CD4-positive, alpha-beta T cell (primary cell): ENCODE measurements at regions not wholly inside any gene's neighbourhood (a gene's known extent, or its start where the extent isn't known, plus 50 kb on each side); places are given as distances from the start of the nearest gene placed in this dataset.

Source experiments
- ATAC-seq: fragments of 200-7000 bp; cut with Tn5 transposase; one replicate; pipeline ENCODE4 v1.10.0; 2022; ENCODE audit warnings: mild to moderate bottlenecking; ENCODE audit not compliant: poor library complexity
- CTCF ChIA-PET: fragments of 350-600 bp; sonication (Branson Sonifier 250); formaldehyde crosslinking; loops from one replicate; lab custom pipeline; 2021; ENCODE audit warnings: antibody characterized with exemption, inconsistent platforms; lab: Charles Lee
- POLR2A ChIA-PET: fragments of 350-600 bp; sonication (Branson Sonifier 250); formaldehyde crosslinking; loops from one replicate; lab custom pipeline; 2021; ENCODE audit warnings: antibody characterized with exemption, inconsistent platforms; lab: Charles Lee
- DNase-seq, 14 experiments: peaks; one replicate each; pipeline ENCODE4 v3.0.0-alpha.2; 2013 to 2020; ENCODE audit warnings: mixed read lengths in 2 of 14
- H3K27ac ChIP-seq, 2 donors: one replicate each; pipeline versions ENCODE4 v1.5.1 to v1.7.0; 2013; ENCODE audit warnings: low read length in 2 of 2, low read depth in 1 of 2, mild to moderate bottlenecking in 1 of 2
- H3K27me3 ChIP-seq, 2 experiments: 1 replicate in 1 of 2; 2 replicates in 1 of 2; pipeline versions ENCODE4 v1.6.1 to v1.7.0; 2013; ENCODE audit warnings: low read length in 2 of 2, control low read depth in 1 of 2, mild to moderate bottlenecking in 1 of 2, moderate library complexity in 1 of 2; ENCODE audit not compliant: insufficient read depth in 2 of 2, control insufficient read depth in 1 of 2
- H3K36me3 ChIP-seq: one replicate; pipeline ENCODE4 v1.6.1; 2013; ENCODE audit warnings: low read length, control low read depth; ENCODE audit not compliant: insufficient read depth
- H3K4me1 ChIP-seq: one replicate; pipeline ENCODE4 v1.6.1; 2013; ENCODE audit warnings: low read length, control low read depth; ENCODE audit not compliant: insufficient read depth
- H3K4me3 ChIP-seq: one replicate; pipeline ENCODE4 v1.5.1; 2013; ENCODE audit warnings: mild to moderate bottlenecking, low read length, moderate library complexity
- H3K9me3 ChIP-seq, 2 experiments: 1 replicate in 1 of 2; 2 replicates in 1 of 2; pipeline versions ENCODE4 v1.6.1 to v1.7.0; 2013; ENCODE audit warnings: low read length in 2 of 2, mild to moderate bottlenecking in 2 of 2, control low read depth in 1 of 2, moderate library complexity in 1 of 2; ENCODE audit not compliant: control insufficient read depth in 1 of 2, insufficient read depth in 1 of 2
- H3K27ac Mint-ChIP-seq: one replicate; pipeline ENCODE4 v1.8.0; 2020; ENCODE audit warnings: mixed read lengths
- H3K27me3 Mint-ChIP-seq: one replicate; pipeline ENCODE4 v1.8.0; 2021; ENCODE audit warnings: mixed read lengths
- H3K36me3 Mint-ChIP-seq: one replicate; pipeline ENCODE4 v1.8.0; 2021; ENCODE audit warnings: low read depth, mixed read lengths
- H3K4me1 Mint-ChIP-seq: one replicate; pipeline ENCODE4 v1.8.0; 2021; ENCODE audit warnings: low read depth, mixed read lengths
- H3K4me3 Mint-ChIP-seq: one replicate; pipeline ENCODE4 v1.8.0; 2020; ENCODE audit warnings: mild to moderate bottlenecking, mixed read lengths
- H3K9me3 Mint-ChIP-seq: one replicate; pipeline ENCODE4 v1.8.0; 2020; ENCODE audit warnings: mixed read lengths
- intact Hi-C, 2 experiments: fragments of 100-400 bp; cut with DNase I in 1 of 2; cut with micrococcal nuclease in 1 of 2; formaldehyde crosslinking; loops; one replicate each; pipeline versions ENCODE4 v1.15.1 to v1.9.0; 2023 to 2025; cut with DNase I, micrococcal nuclease
- TF ChIP-seq, protein P1 (sequence below): fragments of 200-600 bp; IDR thresholded peaks from one replicate; pipeline ENCODE4 v1.8.0; 2022; ENCODE audit warnings: antibody characterized with exemption, mild to moderate bottlenecking

DNA sequence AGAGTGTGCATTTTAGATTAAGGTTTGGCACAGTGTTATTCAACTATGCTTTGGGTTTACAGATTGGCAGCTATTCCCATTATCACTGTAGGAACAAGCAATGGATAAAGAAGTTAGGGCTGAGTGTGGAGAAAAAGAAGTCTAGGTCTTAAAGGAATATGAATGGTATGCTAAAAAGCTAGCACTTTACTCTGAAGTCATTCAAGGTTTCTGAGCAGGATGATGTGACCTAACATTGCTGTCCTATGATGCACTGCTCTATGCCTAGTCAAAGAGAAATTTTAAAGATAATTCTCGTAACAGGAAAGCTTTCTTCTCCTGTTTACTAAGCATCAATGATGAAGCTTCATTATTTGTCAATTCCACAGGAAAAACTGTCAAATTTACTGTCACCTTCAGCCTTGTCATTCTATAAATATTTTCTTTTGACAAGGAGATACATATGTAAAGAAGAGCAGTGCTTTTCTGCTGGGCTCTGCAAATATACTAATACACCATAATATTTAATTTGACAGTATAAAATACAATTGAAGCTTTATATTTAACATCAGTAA is 476.1 kb upstream of the PTPRD start:
- no peak for ATAC-seq
- H3K27ac ChIP-seq: no peak overlapping the region
- H3K36me3 ChIP-seq: no peaks in the 10 kb centered on the region
- no peak for DNase-seq
- no peaks in the 10 kb centered on the region for H3K27me3 Mint-ChIP-seq
- no peak overlapping the region for H3K4me3 Mint-ChIP-seq
- H3K27me3 ChIP-seq: no peaks in the 10 kb centered on the region
- H3K9me3 ChIP-seq: peaks cover 13 to 14% of the 10 kb centered on the region in 2 experiments
- intact Hi-C loops: no loop called here
- no peaks in the 10 kb centered on the region for H3K4me1 ChIP-seq
- H3K4me1 Mint-ChIP-seq: no peaks in the 10 kb centered on the region
- TF ChIP-seq, protein P1, sequence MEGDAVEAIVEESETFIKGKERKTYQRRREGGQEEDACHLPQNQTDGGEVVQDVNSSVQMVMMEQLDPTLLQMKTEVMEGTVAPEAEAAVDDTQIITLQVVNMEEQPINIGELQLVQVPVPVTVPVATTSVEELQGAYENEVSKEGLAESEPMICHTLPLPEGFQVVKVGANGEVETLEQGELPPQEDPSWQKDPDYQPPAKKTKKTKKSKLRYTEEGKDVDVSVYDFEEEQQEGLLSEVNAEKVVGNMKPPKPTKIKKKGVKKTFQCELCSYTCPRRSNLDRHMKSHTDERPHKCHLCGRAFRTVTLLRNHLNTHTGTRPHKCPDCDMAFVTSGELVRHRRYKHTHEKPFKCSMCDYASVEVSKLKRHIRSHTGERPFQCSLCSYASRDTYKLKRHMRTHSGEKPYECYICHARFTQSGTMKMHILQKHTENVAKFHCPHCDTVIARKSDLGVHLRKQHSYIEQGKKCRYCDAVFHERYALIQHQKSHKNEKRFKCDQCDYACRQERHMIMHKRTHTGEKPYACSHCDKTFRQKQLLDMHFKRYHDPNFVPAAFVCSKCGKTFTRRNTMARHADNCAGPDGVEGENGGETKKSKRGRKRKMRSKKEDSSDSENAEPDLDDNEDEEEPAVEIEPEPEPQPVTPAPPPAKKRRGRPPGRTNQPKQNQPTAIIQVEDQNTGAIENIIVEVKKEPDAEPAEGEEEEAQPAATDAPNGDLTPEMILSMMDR: no peak
- H3K9me3 Mint-ChIP-seq: peaks cover 9% of the 10 kb centered on the region
- no peak overlapping the region for H3K27ac Mint-ChIP-seq
- no peak overlapping the region for H3K4me3 ChIP-seq
- POLR2A ChIA-PET: no interaction called here
- CTCF ChIA-PET: no interaction called here
- H3K36me3 Mint-ChIP-seq: no peaks in the 10 kb centered on the region

DNA sequence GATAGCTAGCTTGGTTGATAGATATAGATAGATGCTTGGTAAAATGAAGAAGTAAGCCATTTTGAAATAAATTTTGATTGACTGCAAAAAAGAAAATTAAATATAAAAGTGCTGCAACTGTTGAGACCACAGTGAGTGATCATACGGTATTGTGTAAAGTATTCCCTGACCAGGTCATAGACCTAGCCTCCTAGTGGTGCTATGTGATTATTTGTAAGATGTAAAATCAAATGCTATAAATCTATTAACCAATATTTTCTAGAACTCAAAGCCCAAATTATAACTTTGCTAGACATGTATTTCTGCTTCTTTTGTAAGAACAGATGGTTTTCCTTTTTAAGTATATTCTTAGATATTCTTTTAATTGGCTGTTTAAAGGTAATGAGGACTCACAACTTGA is 480.2 kb upstream of the PTPRD start:
- H3K9me3 ChIP-seq: peaks cover 9 to 19% of the 10 kb centered on the region in 2 experiments
- no peaks in the 10 kb centered on the region for H3K27me3 ChIP-seq
- no peak for DNase-seq
- TF ChIP-seq, protein P1: no peak
- Mint-ChIP-seq H3K27me3 (no peaks in the 10 kb centered on the region), H3K9me3 (peaks cover 21% of the 10 kb centered on the region), H3K36me3 (no peaks in the 10 kb centered on the region), H3K4me3 (no peak overlapping the region), H3K4me1 (no peaks in the 10 kb centered on the region), H3K27ac (no peak overlapping the region)
- ChIA-PET CTCF (no interaction called here), POLR2A (no interaction called here)
- intact Hi-C loops: no loop called here
- no peak overlapping the region for H3K4me3 ChIP-seq
- no peak for ATAC-seq
- H3K36me3 ChIP-seq: no peaks in the 10 kb centered on the region
- no peaks in the 10 kb centered on the region for H3K4me1 ChIP-seq
- H3K27ac ChIP-seq: no peak overlapping the region

DNA sequence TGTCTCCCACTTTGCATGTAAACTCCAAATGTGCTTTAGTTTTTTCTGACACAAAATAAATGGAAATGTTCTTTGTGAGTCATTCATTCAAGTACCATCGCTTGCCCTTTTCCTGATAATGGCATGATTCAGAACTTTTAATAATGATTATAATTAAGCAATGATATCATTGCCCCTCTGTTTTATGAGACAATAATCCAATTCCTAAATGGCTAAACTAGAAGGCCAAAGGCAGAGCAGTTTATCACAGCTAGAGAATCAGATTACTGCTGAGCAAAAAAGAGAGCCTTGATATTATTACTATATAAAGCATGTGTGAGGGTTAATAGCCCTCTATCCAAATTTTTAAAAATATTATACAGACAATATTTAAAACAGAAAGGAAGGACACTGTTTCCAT is 484.2 kb upstream of the PTPRD start:
- Mint-ChIP-seq H3K4me3 (no peak overlapping the region), H3K27me3 (no peaks in the 10 kb centered on the region), H3K36me3 (no peaks in the 10 kb centered on the region), H3K4me1 (no peaks in the 10 kb centered on the region), H3K9me3 (peaks cover 17% of the 10 kb centered on the region), H3K27ac (no peak overlapping the region)
- ATAC-seq: no peak
- TF ChIP-seq, protein P1: no peak
- CTCF ChIA-PET: no interaction called here
- Histone ChIP-seq H3K36me3 (no peaks in the 10 kb centered on the region), H3K27me3 (no peaks in the 10 kb centered on the region), H3K9me3 (peaks cover 8% of the 10 kb centered on the region in 2 experiments), H3K4me1 (no peaks in the 10 kb centered on the region), H3K4me3 (no peak overlapping the region), H3K27ac (no peak overlapping the region)
- intact Hi-C loops: no loop called here
- POLR2A ChIA-PET: no interaction called here
- DNase-seq: no peak
